ENCODE measurements at regions not wholly inside any gene's neighbourhood (a gene's known extent, or its start where the extent isn't known, plus 50 kb on each side); places are given as distances from the start of the nearest gene placed in this dataset.

DNA sequence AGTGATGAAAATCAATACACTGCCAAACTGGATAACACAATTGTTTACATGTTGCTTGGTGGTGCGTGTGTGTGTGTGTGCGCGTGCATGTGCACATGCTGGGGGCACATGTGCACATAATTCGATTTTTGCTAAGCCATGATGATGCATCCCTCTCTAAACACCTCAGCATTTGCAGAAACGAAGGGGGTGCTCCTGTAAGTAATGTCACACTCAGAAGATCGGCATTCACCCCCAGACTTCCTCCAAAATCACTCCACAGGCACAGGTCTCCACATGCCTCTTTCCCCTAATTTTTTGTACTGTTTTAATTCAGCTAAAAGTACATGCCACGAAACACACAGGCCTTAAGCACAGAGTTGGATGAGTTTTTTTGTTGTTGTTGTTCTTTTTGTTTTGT lies 341.5 kb downstream of the SHANK2 start:
- no peak for TF ChIP-seq EZH2 (IDR thresholded peaks at IDR 0.05; ENCODE audit: low read length, missing control alignments)
- TF ChIP-seq CTCF (conservative IDR thresholded peaks at IDR 0.05 in 1 of 2, IDR thresholded peaks at IDR 0.05 in 1 of 2; ENCODE audit: low read depth in 1 of 2, low read length in 2 of 2) = no peak
